ENCODE measurements at regions not wholly inside any gene's neighbourhood (a gene's known extent, or its start where the extent isn't known, plus 50 kb on each side); places are given as distances from the start of the nearest gene placed in this dataset.
"Not testable (repeated sequence)": the region's sequence is repeated elsewhere in the genome, so short reads cannot be mapped to it uniquely, and the experiment has no call there.

DNA sequence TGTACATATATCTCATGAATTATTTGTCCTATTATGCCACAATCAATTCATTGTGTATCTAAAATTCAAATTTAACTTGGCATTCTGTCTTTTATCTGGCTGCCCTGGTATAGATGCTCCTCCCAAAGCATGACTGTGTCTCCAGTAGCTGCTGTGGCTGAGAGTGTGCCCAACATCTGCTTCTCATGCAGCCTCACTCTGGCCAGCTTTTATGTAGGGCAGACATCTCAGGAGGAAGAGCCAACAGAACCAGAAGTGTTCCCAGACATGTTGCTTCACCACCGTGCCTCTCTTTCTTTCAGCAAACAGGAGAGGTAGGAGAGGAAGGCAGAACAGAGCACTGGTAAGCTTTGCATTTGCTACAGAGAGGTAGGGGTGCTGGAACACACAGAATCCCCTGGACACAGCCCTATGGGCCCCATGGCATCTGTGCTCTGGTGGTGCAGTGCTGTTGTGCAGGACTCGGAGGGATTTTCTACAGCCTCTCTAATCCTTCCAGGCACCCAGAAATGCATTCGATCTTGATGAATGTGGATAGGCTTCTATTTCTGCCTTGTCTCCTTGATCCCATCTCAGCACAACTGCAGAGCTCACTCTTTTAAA lies 637.1 kb downstream of the UTRN start:
- Histone ChIP-seq H3K9me3 (ENCODE audit: severe bottlenecking) (no peaks in the 10 kb centered on the region), H3K27me3 (ENCODE audit: insufficient read depth, low read depth, severe bottlenecking) (no peaks in the 10 kb centered on the region), H3K36me3 (no peaks in the 10 kb centered on the region), H3K4me3 (ENCODE audit: low read depth, low read length) (no peak overlapping the region), H3K27ac (peak overlapping the region; percentile 43)
- peak; percentile 75 for DNase-seq
- TF ChIP-seq, protein P1, sequence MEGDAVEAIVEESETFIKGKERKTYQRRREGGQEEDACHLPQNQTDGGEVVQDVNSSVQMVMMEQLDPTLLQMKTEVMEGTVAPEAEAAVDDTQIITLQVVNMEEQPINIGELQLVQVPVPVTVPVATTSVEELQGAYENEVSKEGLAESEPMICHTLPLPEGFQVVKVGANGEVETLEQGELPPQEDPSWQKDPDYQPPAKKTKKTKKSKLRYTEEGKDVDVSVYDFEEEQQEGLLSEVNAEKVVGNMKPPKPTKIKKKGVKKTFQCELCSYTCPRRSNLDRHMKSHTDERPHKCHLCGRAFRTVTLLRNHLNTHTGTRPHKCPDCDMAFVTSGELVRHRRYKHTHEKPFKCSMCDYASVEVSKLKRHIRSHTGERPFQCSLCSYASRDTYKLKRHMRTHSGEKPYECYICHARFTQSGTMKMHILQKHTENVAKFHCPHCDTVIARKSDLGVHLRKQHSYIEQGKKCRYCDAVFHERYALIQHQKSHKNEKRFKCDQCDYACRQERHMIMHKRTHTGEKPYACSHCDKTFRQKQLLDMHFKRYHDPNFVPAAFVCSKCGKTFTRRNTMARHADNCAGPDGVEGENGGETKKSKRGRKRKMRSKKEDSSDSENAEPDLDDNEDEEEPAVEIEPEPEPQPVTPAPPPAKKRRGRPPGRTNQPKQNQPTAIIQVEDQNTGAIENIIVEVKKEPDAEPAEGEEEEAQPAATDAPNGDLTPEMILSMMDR (IDR thresholded peaks at IDR 0.05; ENCODE audit: low read depth, low read length), result 0 out of 2 replicates have a peak, but pooled peaks have one; percentile 7

DNA sequence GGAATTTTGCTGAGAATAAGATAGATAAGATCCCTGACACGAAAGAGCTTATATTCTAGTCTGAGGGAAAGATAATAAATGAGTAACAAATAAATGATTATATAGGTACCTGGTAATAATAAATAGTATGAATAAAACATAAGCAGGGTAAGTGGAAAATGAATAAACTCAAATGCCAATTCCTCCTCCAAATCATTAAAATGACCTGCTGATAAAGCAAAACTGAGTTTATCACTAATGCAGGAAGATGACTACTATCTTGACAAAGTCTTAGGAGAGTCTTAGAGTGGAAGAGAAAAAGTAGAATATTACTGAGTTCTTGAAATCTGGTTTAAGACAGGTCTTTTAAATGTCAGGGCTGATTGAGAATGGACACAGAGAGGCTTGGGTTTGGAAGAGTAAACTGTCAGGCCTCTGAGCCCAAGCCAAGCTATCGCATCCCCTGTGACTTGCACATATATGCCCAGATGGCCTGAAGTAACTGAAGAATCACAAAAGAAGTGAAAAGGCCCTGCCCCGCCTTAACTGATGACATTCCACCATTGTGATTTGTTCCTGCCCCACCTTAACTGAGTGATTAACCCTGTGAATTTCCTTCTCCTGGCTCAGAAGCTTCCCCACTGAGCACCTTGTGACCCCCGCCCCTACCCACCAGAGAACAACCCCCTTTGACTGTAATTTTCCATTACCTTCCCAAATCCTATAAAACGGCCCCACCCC lies 637.8 kb downstream of the UTRN start:
- H3K9me3 ChIP-seq (ENCODE audit: severe bottlenecking); H3K36me3 ChIP-seq; H3K27me3 ChIP-seq (ENCODE audit: insufficient read depth, low read depth, severe bottlenecking); DNase-seq; H3K4me3 ChIP-seq (ENCODE audit: low read depth, low read length); H3K27ac ChIP-seq: not testable (repeated sequence)

DNA sequence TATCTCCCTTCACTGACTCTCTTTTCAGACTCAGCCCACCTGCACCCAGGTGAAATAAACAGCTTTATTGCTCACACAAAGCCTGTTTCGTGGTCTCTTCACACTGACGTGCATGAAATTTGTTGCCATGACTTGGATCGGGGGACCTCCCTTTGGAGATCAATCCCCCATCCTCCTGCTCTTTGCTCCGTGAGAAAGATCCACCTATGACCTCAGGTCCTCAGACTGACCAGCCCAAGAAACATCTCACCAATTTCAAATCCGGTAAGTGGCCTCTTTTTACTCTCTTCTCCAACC lies 638.3 kb downstream of the UTRN start:
- not testable (repeated sequence) for H3K27ac ChIP-seq; H3K9me3 ChIP-seq (ENCODE audit: severe bottlenecking); H3K4me3 ChIP-seq (ENCODE audit: low read depth, low read length); H3K27me3 ChIP-seq (ENCODE audit: insufficient read depth, low read depth, severe bottlenecking); H3K36me3 ChIP-seq; DNase-seq

DNA sequence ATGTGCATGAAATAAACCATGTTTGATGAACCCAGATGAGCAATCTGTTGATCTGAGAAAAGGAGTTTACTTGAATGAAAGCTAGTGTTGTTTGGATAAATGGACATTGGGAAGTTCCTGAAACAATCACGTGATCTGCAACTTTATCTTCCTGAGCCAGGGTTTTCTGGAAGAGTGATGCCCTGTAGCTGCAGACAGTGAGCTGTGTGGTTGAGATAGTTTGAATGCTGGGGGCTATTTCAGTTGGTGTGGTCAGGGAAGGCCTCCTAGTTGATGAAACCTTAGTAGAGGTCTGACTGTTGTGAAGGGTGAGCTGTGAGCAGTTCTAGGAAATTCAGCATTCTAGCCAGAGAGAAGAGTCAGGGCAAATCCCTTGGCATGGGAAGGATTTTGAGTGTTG lies 643.7 kb downstream of the UTRN start:
- TF ChIP-seq, protein P1 (IDR thresholded peaks at IDR 0.05; ENCODE audit: low read depth, low read length), result no peak
- H3K27me3 ChIP-seq (ENCODE audit: insufficient read depth, low read depth, severe bottlenecking), result no peaks in the 10 kb centered on the region
- DNase-seq, result no peak
- H3K4me3 ChIP-seq (ENCODE audit: low read depth, low read length), result no peak overlapping the region
- no peak overlapping the region for H3K27ac ChIP-seq
- H3K9me3 ChIP-seq (ENCODE audit: severe bottlenecking), result no peaks in the 10 kb centered on the region
- no peaks in the 10 kb centered on the region for H3K36me3 ChIP-seq

DNA sequence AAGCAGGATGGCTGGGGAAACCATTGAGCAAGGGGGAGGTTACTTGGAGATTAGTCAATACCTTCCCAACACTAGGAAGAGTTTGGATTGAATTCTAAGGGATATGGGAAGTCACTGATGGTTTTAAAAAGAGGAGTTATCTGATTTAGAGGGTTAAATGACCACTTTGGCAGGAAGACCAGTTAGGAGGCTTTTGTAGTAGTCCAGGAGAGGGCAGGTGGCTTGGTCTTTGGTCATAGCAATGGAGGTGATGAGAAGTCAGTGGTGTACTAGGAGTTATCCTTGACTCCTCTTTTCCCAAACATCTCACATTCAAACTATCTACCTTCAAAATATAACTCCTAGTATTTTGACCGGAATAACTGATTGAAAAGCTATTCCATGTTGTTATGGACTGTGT lies 644.1 kb downstream of the UTRN start:
- Histone ChIP-seq H3K27me3 (ENCODE audit: insufficient read depth, low read depth, severe bottlenecking) (no peaks in the 10 kb centered on the region), H3K36me3 (no peaks in the 10 kb centered on the region), H3K4me3 (ENCODE audit: low read depth, low read length) (no peak overlapping the region), H3K27ac (no peak overlapping the region), H3K9me3 (ENCODE audit: severe bottlenecking) (no peaks in the 10 kb centered on the region)
- DNase-seq, result no peak
- TF ChIP-seq, protein P1 (IDR thresholded peaks at IDR 0.05; ENCODE audit: low read depth, low read length), result no peak

DNA sequence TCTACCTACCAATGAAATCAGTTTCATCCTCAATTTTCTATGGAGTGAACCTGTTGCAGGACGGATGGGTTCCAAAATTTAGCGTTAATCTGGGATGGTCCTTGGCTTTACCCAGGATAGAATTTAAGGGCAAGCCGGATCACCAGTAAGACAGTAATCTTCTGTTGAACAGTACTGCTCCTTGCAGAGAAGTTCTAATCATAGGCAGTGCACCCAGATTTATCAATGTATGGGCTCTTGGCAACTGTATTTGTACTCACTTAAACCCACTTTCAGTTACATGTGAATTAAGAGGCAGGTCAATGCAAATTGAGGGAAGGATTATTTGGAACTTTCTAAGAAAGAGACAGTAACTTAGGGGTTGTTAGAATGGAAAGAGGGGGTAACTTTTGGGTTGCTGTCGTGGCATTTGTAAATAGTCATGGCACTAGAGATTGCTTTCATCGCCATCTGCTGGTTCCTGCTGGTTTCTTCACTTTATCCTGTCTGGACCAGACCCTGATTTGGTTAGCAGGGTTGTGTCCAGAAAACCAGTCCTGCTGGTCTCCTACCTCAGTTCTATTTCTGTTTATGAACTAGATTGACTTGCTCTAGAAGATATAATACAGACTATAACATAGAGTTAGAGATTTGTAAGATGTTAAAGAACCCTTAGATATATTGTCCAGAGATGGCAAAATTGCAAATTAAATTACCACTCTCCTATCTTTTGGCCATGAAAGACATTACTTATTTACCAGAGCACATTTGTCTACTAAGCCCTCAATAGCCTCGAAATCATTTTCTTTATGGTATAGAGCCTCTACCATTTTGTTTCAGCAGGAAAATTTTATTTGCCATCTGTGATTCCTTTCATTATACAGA lies 646.3 kb downstream of the UTRN start:
- peak; percentile 54 for DNase-seq
- Histone ChIP-seq H3K9me3 (ENCODE audit: severe bottlenecking) (no peaks in the 10 kb centered on the region), H3K27me3 (ENCODE audit: insufficient read depth, low read depth, severe bottlenecking) (no peaks in the 10 kb centered on the region), H3K4me3 (ENCODE audit: low read depth, low read length) (no peak overlapping the region), H3K27ac (no peak overlapping the region), H3K36me3 (no peaks in the 10 kb centered on the region)
- TF ChIP-seq, protein P1 (IDR thresholded peaks at IDR 0.05; ENCODE audit: low read depth, low read length), result peak; percentile 79

Measured in WERI-Rb-1 (cell line).